Loucy (cell line): ENCODE measurements at regions not wholly inside any gene's neighbourhood (a gene's known extent, or its start where the extent isn't known, plus 50 kb on each side); places are given as distances from the start of the nearest gene placed in this dataset.

Experiments used
- CTCF ChIP-seq: fragments of 200-600 bp; sonication (generic); conservative IDR thresholded peaks from 2 replicates; pipeline ENCODE4 v1.5.1; 2014; ENCODE audit warnings: mild to moderate bottlenecking, antibody characterized with exemption, low read length
- EZH2phosphoT487 ChIP-seq: fragments of 200-600 bp; IDR thresholded peaks from 2 replicates; pipeline ENCODE4 v1.6.1; 2018; ENCODE audit warnings: antibody characterized with exemption, mild to moderate bottlenecking, moderate library complexity, borderline replicate concordance

GRCh38 chr5:33379757-33380156, 61.0 kb upstream of the TARS1 start:
- peak; percentile 75 for TF ChIP-seq CTCF
- no peak for TF ChIP-seq EZH2phosphoT487
